Hepatocyte (in vitro differentiated cells): ENCODE measurements at regions not wholly inside any gene's neighbourhood (a gene's known extent, or its start where the extent isn't known, plus 50 kb on each side); places are given as distances from the start of the nearest gene placed in this dataset.

Experiments used
- EZH2 ChIP-seq: fragments of 200-600 bp; sonication (generic); IDR thresholded peaks from 2 replicates; pipeline ENCODE4 v1.6.1; 2016; ENCODE audit warnings: antibody characterized with exemption, mild to moderate bottlenecking, borderline replicate concordance
- EZH2phosphoT487 ChIP-seq: fragments of 200-600 bp; sonication (generic); IDR thresholded peaks from one replicate; pipeline ENCODE4 v1.6.1; 2018; ENCODE audit warnings: antibody characterized with exemption, mild to moderate bottlenecking, low read depth, moderate library complexity; ENCODE audit not compliant: unreplicated experiment, severe bottlenecking
- TF ChIP-seq, protein P1 (sequence below): fragments of 200-600 bp; sonication (generic); IDR thresholded peaks from 2 replicates; pipeline ENCODE4 v1.5.1; 2016; ENCODE audit warnings: antibody characterized with exemption, mild to moderate bottlenecking; ENCODE audit not compliant: poor library complexity

DNA sequence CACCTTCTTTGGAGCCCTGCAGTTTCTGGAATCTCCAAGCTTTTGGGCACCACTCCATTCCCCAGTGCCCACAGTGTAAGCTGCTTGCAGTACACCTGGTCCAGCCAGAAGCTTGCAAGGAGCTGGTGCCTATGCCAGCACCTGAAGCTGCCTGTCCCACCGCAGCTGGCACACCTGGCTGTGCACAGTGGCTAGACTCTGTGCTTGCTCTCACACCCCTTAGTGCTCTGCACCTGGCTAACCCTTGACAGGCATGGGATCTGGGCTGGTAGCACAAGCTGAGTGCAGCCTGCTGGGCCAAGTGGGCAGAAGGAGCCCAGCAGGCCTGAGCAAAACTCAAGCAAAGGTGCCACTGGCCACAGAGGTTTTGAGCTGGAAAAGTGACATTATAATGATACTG lies 183.8 kb upstream of the MC4R start:
- TF ChIP-seq, protein P1, sequence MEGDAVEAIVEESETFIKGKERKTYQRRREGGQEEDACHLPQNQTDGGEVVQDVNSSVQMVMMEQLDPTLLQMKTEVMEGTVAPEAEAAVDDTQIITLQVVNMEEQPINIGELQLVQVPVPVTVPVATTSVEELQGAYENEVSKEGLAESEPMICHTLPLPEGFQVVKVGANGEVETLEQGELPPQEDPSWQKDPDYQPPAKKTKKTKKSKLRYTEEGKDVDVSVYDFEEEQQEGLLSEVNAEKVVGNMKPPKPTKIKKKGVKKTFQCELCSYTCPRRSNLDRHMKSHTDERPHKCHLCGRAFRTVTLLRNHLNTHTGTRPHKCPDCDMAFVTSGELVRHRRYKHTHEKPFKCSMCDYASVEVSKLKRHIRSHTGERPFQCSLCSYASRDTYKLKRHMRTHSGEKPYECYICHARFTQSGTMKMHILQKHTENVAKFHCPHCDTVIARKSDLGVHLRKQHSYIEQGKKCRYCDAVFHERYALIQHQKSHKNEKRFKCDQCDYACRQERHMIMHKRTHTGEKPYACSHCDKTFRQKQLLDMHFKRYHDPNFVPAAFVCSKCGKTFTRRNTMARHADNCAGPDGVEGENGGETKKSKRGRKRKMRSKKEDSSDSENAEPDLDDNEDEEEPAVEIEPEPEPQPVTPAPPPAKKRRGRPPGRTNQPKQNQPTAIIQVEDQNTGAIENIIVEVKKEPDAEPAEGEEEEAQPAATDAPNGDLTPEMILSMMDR = no peak
- TF ChIP-seq EZH2 (no peak), EZH2phosphoT487 (no peak)
